HG03025 (cell line): ENCODE measurements at regions not wholly inside any gene's neighbourhood (a gene's known extent, or its start where the extent isn't known, plus 50 kb on each side); places are given as distances from the start of the nearest gene placed in this dataset.
"Not testable (repeated sequence)": the region's sequence is repeated elsewhere in the genome, so short reads cannot be mapped to it uniquely, and the experiment has no call there.

Experiments used
- ATAC-seq: cut with Tn5 transposase; IDR thresholded peaks from one replicate; pipeline ENCODE4 v1.9.1; 2021; ENCODE audit warnings: mild to moderate bottlenecking, moderate library complexity; ENCODE audit not compliant: unreplicated experiment, low FRiP score

DNA sequence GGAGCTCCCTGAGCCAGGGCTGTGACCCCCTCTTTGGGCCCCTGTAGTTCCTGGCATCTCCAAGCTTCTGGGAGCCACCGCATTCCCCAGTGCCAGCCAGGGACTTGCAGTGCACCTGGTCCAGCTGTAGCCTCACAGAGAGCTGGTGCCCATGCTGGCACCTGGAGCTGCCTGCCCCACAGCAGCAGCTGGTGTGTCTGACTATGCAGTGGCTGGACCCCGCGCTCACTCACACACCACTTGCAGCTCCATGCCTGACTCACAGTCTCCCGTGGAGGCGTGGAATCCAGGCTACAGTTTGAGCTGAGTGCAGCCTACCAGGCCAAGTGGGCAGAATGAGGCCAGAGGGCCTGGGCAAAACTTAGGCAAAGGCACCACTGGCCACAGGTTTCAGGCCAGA lies 102.2 kb upstream of the NAMPT start:
- no peak for ATAC-seq

DNA sequence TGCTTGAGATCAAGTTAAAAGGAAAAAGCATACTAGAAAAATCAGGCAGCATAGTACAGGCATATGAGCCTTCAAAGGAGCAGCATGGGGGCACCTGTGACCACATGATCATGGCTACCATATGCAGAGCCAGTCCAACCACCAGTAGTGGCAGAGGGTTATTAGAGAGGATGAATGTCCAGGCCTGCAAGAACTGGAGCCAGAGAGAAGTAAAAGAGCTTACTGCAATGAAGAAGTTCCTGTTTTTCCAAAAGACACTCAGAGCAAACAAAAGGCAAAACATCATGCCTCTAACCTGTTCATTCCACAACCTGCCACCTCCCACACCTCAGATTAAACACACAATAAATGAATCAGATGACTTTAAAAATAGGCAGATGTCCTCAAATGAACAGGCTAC lies 99.6 kb upstream of the NAMPT start:
- no peak for ATAC-seq

DNA sequence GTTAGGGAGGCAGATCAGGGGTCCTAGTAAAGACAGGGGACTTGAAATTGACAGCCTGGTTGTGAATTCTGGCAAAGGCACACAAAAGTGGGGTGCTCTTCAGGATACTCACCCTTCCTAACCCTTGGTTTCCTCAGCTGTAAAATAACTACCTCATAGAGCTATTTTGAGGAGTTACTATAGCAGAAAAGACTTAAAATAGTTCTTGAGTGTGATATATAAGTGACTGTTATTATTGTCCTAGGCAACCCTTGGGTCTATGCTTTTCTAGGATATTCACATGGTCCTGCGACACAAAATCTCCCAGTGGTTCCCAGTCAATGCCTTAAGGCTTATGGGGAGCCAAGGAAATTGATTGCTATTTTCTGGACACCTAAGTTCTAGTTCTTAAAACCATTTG lies 98.1 kb upstream of the NAMPT start:
- no peak for ATAC-seq

- ATAC-seq = no peak
Measured at GRCh38 chr7:106382129-106382528, 97.3 kb upstream of the NAMPT start.

DNA sequence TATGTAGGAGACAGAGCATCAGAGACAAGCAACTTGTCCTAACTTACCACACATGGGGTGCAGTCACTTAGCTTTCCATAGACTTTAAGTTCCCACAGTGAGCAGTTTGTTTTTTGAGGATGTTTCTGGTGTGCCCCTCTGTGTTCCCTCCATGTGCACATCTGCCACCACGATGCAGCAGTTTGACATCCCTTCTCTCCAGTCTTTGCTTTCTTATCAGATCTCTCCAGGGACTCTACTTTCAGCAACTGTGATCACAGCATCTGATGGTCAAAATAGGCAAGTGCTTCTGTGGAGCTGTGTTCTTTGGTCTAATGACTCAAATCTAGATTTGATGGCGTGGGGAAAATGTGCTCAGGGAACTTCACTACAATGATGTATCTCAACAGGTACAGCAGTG lies 96.5 kb upstream of the NAMPT start:
- ATAC-seq = no peak

GRCh38 chr7:106377847-106378361 lies 93.1 kb upstream of the NAMPT start:
- ATAC-seq = no peak

DNA sequence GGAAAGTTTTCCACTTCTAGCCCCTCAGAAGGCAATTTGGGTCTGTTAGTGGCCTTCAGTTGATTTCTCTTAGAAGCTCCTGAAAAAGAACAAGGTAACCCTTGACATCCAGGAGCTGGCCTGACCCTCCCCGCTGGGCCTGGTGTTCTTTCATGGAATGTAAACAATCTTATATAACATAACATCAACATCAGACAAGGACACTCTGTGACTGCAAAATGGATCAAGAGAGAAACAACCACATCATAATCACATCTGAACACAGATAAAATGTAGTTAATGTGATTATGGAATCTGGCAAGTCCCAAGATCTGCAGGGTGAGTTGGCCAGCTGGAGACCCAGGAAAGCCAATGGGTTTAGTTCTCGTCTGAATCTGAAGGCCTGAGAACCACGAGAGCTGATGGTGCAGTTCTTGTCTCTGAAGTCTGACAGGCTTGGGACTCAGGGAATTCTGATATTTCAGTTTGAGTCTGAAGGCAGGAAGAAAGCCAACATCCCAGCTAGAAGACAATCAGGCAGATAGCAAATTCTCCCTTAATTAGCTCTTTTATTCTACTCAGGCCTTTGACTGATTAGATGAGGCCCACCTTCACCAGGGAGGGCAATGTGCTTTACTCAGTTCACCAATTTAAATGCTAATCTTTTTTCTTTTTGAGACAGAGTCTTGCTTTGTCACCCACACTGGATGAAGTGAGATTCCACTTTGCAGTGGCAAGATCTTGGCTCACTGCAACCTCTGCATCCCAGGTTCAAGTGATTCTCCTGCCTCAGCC lies 91.4 kb upstream of the NAMPT start:
- no peak for ATAC-seq

- ATAC-seq = no peak
Measured at GRCh38 chr7:106375499-106375898, 90.7 kb upstream of the NAMPT start.

- ATAC-seq = no peak
Measured at GRCh38 chr7:106374437-106374836, 89.7 kb upstream of the NAMPT start.

GRCh38 chr7:106372595-106373318 lies 88.0 kb upstream of the NAMPT start:
- ATAC-seq = no peak

DNA sequence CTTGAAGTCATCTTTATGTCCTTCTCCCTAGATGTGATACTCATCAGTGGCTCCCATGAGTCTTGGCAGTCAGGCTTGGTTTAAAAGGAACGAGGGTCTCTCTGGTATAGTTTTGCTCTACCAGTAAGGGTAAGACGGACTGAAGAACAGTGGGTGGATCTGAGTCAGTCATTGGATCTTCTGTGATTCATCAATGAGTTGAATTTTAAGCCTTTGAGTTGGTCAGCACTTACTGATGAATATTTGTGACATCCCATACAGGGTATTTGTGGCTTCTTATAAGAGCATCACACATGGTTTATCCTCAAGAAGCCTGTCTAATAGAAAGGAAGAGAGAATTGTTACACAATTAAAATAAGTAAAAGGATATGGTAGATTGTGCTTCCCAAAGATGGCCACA lies 87.3 kb upstream of the NAMPT start:
- no peak for ATAC-seq

GRCh38 chr7:106371629-106372028 lies 86.8 kb upstream of the NAMPT start:
- ATAC-seq = no peak

DNA sequence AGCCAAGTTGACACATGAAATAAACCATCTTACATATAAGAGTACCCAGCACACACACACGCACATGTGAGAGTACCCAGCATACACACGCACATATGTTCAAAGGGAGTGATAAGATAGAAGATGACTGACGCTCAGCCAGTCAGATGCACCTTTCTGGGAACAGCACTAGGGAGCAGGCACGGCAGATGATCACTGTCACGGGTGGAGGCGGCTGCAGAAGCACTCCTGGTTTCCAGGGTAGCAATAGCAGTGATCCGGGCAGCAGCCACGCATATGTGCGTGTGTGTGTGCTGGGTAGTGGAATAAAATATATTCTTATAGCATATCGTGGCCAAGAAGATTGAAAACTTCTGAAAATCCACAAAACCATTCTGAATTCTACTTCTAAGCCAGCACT lies 85.8 kb upstream of the NAMPT start:
- no peak for ATAC-seq

DNA sequence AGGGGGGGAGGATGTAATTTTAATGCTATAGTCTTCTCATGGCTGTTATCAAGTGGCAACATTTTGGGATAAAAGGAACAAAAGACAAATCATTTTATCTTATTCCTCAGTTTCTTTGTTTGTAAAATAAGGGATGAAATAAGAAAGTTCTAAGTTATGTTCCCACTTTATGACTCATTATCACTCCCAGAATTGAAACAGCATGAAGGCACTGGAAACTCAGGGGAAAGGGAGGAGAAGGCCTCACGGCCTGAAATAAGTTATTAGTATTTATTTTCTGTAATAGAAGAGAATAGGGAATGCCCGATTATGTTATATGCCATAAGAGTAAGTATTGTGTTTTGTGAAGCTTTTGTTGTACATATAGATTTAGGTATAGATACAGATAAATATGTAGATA lies 85.0 kb upstream of the NAMPT start:
- no peak for ATAC-seq

DNA sequence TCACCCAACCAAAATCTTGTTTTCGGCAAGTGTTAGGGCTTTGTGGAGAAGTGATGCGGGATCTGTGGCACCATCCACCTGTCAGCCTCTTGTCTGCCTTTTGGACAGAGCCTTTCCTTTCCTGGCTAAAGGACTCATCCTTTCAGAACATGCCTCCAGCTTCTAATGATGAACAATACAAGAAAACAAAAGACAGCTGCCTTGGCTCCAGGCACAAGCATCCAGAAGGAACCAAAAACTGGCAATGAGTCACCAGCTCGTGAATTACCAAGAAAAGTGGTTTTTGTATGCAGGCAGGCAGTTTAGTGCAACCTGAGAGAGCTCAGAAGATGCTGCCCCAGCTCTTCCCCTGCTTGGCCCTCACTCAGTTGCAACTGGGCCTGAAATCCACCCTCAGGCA lies 84.6 kb upstream of the NAMPT start:
- ATAC-seq = no peak

DNA sequence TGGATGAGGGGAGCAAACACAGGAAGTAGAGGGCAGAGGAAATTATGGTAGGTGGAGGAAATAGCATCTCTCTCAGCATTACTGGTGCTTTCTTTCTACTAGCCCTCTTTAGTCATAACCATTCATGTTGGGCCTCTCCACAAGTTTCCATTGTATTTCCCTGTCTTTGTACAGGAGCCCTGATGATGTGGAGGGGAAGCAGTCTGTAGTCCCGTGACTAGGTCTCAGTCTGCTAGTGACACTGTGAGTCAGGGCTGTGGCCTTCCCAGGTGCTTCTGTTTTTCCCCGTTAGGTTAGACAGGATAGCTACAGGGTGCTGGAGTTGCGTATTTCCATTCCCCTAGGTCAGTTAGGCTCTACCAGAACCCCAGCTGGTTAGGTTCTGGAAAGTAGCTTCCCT lies 82.9 kb upstream of the NAMPT start:
- ATAC-seq = no peak

DNA sequence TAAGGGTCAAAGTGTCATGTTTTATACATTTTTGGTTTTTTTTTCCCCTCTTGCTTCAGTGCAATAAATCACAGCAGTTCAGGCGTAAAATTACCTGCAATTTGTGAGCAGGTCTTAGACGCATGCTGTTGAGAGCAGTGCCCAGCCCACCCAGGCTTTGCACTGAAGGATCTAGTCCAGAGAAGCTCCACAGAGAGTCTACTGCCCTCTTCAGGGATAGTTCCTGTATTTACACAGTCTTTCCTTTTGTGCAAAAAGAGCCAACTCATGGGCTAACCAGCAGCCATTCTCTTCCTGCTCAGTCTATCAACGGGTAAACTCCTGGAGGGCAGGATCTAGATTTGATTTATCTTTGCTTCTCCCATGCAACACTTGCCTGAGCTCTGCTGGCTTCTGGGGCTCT lies 82.2 kb upstream of the NAMPT start:
- no peak for ATAC-seq

- ATAC-seq = no peak
Measured at GRCh38 chr7:106365252-106366005, 80.6 kb upstream of the NAMPT start.

DNA sequence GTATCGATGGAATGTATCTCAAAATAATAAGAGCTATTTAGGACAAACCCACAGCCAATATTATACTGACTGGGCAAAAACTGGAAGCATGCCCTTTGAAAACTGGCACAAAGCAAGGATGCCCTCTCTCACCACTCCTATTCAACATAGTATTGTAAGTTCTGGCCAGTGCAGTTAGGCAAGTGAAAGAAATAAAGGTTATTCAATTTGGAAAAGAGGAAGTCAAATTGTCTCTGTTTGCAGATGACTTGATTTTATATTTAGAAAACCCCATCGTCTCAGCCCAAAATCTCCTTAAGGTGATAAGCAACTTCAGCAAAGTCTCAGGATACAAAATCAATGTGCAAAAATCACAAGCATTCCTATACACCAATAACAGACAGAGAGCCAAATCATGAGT lies 77.7 kb upstream of the NAMPT start:
- not testable (repeated sequence) for ATAC-seq

- no peak for ATAC-seq
Measured at GRCh38 chr7:106358103-106358663, 73.4 kb upstream of the NAMPT start.

DNA sequence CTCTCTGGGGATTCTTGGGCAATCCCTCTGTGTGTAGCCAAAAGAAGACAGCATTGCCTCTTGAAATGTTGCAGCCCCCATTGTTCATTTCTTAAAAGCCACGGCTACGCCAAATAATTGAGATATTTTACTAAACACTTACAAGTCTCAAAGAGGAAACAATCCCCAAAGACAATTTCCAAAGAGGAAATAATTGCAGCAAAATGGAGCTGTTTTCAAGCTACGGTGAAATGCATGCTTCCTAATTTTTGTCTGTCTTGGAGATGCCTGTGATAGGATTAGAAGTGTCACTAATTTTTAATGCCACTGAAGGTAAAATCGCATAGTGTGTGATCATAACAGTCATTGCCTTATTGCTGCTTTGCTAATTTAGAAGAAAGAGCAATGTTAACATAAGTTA lies 72.9 kb upstream of the NAMPT start:
- ATAC-seq = no peak
